Inflammatory macrophage treated with lipopolysaccharide for 4 hours (primary cell): ENCODE measurements at regions not wholly inside any gene's neighbourhood (a gene's known extent, or its start where the extent isn't known, plus 50 kb on each side); places are given as distances from the start of the nearest gene placed in this dataset.

Experiments used
- DNase-seq: peaks from one replicate; pipeline ENCODE4 v3.0.0-alpha.2; 2020

DNA sequence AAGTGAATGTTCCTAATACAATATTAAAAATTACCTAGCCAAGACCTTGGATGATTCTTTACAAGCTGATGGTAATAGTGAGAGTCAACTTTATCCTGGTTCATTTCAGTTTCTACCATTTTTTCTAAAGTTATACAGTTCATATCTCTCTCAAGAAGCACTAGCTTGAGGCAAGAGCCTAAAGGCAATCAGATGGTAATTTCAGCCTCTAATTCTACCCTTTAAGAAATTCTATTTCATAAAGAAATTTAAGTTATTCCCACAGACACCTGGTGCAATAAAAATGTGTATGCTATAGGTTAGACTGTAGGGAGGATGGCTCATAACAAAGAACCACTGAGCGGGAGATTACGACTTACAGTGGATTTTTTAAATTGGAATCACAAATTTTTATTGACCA lies 984.2 kb upstream of the ADGRL3 start:
- no peak for DNase-seq

DNA sequence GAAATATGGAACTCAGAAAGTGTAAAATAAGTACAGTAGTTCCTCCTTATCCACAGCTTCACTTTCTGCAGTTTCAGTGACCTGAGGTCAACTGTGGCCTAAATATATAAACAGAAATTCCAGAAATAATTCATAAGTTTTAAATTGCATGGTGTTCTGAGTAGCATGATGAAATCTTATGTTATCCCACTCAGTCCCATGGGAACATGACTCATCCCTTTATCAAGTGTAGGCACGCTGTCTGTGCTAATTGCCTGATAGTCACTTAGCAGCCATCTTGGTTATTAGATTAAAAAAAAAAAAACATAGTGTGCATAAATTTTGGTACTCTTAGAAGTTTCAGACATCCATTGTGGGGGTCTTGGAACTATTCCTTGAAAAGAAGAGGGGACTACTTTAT lies 983.4 kb upstream of the ADGRL3 start:
- DNase-seq, result no peak

DNA sequence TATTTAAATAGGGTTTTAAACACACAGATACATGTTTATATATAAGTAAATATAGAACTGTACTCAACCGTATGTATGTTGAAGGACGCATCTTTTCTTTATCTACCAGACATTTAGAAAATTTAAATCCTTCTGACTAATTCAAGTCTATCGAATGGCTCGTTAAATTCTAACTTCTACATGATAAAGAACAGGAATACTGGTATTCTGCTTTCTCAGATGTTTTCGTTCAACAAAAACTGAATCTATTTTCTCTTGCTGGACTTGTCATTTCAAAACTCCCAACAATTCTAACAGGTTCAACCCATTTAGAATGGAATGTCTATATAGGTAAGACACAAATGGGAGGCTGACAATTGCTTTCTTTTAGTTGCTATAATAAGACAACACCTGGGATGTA lies 978.3 kb upstream of the ADGRL3 start:
- DNase-seq, result no peak

DNA sequence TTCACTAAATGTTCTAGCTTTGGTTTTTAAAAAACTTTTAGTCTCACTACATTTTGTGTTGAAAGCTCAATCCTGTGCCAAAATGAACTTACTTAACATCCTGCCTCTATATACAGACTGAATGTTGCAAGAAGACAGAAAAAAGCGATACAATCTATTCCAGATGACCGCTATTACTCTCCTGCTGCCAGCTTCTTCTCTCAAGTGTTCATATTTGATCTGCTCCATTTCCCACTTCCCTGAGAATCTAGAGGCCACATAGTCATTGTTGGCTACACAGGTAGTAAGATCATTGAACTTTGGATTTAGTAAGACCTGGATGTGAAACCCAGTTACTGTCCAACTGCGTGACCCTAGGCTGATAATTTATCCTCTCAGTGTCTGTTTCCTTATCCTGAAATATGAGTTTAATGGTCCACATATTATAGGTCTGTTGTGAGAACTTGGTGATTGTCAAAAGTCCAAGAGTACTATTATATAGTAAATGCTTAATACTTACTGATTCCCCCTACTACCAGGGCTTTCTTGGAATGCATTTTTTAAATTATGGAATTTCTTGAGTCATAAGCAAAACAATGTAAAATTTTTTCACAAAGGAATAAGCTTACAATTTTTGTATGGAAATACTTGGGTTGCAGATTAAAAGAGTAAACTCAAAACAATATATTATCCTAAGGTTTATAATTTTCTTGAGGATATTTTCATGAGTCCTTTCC lies 976.8 kb upstream of the ADGRL3 start:
- DNase-seq, result no peak

DNA sequence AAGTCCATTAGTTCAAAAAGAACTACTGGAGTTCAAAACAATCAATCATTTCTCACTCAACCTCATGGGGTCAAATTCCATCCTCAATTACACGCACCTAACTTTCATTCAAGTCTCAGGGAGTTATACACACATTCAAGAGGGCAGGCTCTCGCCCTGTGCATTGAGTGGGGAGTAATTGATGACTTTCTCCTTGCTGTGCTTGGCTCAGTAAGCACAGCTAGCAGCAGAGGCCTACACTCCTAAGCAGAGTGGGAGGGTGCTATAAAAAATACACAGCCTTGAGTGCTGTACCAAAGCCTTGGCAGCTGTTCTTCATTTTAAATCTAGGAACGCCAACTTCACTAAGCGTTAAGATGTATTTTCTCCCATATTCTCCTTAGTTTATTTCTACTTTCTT lies 958.3 kb upstream of the ADGRL3 start:
- DNase-seq, result no peak

DNA sequence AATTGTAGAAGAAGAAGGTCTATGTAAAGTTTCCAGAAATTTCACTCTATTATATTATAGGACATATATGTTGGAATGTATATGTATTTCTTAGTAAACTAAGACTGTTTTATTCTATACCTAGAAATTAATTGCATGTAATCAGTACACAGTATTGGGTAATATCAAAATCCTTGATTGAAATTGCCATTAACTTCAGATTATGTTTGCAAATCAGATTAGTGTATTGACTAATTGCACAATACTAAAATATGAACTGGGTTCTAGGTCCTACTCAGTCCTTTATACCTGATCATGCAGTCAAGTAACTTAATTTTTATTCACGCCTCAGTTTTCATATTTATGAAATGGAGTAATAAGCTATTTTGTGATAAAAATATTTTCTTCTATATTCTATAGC lies 950.3 kb upstream of the ADGRL3 start:
- DNase-seq, result no peak

DNA sequence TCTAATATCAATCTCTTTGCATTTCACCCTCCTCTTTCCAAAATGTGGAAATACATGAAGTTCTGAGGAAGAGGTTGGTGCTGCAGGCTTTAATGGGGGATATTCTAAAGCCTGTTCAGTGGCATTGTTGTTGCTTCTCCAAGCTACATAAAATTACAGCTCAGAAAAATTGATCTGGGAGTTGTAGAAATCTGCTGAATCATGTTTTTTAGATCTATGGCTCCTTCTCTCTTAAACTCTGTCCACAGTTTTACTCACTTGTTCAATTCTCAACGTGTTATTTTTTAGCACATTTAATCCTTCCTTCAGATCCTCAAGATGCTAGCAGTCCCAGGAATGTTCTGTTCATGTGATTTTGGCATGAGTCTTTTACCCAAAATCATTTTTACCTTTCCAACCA lies 949.5 kb upstream of the ADGRL3 start:
- DNase-seq, result no peak

DNA sequence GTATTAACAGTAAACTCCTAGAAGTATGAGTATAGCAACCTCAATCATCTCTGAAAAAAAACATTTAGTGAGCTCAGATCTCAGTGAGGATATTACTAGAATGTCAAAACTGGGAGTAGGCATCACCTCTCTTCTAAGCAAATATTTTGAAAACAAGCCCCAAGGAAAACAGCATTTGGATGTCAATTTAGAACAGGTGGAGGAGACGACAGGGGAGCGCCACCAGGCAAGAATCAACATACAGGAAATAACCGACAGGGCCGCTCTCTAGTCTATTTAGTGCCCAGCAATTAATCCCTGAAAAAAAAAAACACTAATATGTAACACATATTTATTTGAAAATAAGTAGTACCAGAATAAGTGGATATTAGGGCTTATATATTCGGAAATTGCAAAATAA lies 940.3 kb upstream of the ADGRL3 start:
- DNase-seq, result no peak

DNA sequence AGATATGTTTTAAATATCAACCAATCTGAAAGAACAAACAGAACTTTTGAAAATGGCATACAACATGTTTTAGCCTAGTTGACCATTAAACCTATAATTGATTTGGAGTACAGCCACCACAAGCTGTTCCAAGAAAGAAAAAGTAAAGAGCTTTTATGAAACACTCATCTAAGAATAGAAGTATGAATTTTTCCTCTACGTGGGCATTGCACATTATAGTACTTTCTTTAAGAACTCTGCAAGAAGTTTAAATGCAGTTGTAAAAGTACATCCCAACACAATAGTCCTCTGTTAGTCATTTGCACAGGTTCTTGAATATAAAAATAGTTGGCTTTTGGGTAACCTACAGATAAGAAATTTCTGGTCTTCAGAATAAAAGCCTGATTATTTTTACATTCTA lies 933.6 kb upstream of the ADGRL3 start:
- no peak for DNase-seq

DNA sequence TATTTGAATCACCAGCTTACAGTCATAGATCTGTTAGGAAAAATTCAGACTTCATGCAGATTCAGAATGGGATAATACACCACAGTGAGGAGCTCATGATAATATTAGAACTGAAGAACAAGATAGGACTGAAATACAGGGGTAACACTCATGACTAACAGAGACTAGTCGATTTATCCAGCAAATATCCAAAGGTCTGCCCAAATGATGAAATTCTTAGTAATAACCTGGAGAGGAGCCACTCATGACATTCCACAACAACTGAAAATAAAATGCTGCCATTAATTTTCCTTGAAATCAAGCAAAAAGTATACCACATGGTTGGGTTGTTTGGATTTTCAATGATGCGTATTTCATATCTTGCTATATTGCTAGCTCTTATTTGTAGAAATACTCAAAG lies 903.7 kb upstream of the ADGRL3 start:
- no peak for DNase-seq

DNA sequence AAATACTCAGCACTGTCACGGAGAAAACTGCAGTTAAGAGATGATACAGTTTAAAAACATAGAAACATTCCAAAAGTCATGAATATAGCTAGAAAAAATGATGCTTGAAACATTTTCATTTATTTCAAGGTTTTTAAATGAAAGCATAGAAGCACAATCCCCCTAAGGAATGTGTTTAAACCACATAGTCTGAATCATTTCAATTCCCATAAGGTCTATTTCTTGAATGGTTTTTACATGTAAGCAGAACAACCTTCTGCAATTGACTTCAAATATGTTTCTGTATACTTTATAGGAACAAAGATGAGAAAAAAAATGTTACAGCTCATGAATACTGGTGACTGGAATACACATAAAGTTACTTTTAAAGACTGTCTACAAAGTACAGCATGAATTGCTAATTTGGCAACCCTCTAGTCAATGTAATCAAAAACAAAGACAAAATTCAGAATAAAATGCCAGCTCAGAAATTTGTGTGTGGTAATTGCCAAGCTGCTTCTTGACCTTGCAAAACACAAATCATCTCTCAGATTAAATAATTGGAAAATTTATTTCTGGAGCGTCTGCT lies 886.4 kb upstream of the ADGRL3 start:
- DNase-seq, result no peak

DNA sequence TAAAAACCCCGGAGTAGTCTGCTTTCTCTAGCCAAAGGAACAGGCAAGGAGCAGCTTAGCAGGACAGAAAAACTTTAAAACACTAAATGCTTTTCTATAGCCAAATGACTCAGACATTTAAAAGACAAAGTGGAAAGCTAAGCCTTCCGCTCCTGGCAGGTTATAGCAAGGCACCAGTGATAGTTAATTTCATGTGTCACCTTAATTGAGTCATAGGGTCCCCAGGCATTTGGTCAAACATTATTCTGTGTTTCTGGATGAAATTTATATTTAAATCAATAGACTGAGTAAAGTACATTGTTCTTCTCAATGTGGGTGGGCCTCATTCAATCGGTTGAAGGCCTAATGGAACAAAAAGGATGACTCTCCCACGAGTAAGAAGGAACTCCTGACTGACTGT lies 885.7 kb upstream of the ADGRL3 start:
- no peak for DNase-seq

DNA sequence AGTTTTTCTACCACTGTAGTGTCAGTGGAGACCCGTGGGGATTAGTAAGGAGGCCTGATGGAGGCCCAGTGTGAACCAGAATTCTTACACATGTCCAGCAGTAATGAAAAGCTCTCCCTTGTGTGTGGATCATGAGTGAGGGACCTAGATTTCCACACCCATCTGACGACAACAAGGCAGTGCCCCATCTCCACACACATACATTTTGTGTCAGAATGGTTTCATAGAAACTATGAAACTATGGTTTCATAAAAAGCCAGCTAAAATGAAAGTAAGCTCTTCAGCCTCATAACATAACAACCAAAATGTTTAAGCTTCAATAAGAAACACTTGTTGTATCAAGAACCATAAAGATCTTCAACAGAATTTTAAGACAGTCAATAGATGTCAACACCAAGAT lies 884.5 kb upstream of the ADGRL3 start:
- no peak for DNase-seq

DNA sequence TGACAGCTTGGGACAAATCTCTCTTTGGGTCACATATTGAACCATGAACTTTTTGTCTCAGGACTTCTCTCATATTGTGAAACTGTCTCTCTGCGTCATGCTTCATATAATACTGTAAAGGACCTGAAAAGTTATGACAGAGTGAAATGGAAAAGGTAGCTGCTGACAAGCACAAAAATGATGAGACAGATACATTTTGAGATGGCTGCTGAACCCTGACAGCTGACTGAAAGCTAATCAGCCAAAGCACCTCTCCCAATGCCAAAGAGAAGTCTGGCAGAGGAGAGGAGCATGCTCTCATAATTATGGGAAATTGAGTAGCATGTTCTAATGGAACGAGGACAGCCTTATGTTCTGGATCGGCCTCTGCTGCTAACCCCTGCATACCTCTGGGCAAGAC lies 873.4 kb upstream of the ADGRL3 start:
- DNase-seq, result no peak

DNA sequence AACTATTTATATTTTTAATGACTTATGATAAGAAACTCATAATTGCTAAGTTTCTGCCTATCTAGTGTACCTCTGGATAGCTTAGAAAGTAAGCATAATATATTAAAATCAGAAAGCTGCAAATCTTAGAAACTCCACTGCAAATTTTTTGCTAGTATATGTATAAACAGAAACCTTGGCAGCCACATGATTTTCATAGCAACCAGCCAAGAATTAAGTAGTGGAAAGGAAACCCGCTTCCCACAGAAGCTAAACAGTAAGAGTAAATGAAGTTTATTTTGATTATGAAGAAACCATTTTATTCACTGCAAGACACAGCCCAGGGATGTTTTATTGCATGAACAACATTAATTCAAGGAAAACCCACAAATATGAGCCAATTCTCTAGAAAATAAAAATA lies 872.5 kb upstream of the ADGRL3 start:
- no peak for DNase-seq

DNA sequence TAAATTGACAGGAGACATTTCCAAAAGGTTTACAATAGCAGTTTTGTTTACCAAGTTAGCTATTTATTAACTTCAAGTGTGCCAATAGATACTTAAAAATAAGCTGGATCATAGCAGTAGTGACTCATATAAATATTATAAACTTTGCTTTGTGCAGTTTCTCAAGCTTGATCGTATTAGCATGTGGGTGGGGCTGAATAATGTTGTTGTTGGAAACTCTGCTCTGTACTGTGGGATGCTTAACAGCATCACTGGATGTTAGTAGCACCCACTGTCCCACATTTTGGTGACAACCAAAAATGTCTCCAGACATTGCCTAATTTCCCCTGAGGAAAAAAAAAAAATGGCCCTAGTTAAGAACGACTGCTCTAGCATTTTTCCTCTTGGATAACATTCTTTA lies 855.2 kb upstream of the ADGRL3 start:
- DNase-seq, result no peak

DNA sequence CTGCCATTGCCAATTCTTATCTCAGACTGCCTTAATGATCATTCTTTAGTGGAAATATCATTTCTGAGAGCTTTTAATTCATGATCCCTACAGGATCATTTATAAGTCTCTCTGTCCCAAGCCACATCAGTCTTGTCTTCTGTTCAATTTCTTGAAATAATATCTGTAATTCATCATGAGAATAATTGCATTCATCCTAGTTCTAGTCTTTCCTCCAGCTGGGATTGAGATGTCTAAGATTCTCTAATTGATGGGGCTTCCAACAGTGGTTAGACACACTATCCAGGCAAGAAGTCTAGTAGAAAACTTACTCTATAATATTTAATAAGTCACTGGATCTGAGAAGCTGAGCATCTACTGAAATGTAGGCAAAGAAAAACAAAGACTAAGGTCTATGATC lies 854.7 kb upstream of the ADGRL3 start:
- no peak for DNase-seq

DNA sequence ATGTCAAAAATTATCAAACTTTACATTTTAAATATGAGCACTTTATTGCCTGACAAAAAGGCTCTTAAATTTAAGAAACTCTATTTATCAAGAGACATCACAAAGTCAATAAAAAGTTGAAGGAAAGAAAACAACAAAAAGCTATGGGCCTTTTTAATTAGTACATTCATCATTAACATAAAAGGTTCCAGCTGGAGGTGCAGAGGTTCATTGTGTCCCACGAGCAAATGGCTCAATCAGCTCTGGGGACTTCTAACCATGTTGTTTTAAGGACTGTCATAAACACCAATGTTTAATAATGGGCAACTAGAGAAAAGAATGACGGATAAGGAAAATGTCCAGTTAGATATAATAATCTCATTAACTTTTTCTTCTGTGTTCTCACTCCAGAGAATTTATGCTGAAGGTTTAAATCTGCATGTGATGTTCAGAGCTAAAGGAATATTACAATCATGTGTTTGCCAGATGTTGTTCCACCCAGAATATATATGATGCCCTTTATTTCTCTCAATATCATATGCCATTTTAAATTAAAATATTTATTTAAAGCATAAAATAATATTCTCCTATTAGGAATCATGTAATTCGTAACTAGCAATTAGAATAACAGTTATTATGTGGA lies 840.3 kb upstream of the ADGRL3 start:
- no peak for DNase-seq

DNA sequence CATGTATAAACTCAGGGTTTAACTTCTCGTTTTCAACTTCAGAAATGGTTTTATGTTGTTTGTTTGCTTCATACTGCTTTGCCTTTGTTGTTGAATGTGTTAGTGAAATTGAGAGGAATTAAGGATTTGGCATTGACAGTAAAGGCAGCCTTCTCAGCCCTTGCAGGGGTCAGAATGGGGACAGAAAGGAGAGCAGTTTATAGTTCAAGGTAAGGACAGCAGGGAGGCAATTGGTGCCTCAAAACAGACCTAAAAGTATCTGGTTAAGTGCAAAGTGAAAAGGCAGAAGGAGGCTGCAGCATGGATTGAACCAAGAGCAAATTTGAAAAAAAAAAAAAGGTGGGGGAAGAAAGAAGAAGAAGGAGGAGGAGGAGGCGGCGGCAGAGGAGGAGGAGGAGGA lies 835.0 kb upstream of the ADGRL3 start:
- DNase-seq, result no peak

DNA sequence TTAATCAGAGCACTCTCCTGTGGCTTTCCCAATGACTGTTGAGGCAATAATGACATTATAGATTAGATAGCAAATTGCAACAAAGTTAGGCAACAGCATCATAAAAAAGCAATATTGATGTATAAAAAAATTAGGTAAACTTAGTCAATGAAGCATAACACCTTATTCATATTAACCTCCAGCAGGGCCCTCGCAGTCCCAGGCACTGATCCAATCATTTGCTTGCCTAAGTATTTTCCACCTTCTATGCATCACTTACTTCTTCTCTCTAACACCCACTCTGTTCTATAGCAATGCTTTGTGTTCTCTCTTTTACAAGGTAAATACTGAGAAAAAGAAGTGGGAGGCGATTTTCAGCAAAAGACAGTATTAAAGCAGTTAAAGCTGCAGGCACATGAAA lies 833.5 kb upstream of the ADGRL3 start:
- no peak for DNase-seq

DNA sequence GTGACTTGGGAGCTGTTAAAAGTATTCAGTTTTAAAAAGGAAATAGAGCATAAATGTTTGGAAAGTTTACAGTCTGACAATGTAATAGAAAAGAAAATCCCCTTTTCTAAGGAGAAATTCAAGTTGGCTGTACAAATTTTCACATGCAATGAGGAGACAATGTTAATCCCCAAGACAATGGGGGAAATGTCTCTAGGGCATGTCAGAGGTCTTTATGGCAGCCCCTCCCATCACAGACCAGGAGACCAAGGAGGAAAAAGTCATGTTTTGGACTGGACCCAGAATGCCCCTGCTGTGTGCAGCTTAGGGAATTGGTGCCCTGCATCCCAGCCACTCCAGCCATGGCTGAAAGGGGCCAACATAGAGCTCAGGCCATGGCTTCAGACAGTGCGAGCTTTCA lies 831.1 kb upstream of the ADGRL3 start:
- DNase-seq, result no peak

DNA sequence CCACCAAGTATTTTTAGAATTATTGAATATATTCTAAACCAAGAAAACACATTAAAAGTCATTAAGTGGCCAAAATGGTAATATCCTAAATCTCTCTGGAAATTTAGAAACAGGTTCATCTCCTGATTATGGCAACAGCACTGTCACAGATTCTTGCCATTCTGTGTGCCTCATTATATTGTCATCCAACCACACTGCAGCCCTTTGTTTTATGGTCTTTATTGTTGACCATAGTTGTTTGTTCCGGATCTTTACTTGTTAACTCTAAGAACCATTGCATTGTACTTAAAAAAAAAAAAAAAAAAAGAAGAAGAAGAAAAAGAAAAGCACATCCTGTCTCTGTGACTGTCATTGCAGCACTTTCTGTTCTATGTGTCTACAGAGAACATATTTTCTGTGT lies 822.1 kb upstream of the ADGRL3 start:
- DNase-seq, result no peak

DNA sequence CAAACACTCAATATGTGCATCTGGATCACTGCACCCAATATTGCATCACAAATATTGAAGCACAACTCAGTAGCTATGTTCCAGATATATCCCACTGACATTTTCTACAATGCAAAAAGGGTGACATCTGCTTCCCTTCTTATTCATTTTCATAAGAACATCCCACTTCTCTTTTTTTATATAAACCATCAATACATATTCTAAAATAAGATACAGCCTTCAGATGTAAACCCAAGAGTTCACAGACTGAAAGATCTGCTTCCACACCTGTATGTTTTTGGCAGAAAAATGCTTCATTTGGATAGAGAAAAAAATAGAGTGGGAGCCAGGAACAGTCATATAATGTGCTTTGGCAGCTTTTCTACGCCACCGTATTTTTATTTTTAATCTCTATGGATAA lies 815.6 kb upstream of the ADGRL3 start:
- DNase-seq, result no peak

DNA sequence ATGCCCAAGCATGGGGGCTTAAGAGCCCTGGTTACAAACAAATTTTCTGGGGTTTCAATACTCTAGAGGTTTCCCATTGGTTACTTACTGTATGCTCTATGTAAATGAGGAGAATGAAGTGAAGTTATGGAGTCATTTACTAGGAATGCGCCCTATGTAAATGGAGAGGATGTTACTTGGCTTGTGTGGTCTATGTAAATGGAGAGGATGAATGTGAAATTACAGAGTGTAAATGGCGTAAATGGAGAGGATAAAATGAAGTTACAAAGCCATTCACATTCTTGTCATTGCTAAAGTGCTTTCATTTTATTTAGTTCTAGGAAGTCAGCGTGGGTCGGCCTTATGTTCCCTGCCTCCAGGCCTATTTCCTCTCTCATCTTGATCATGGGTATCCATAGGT lies 810.5 kb upstream of the ADGRL3 start:
- DNase-seq, result no peak
